GM23338 (cell line): ENCODE measurements at regions not wholly inside any gene's neighbourhood (a gene's known extent, or its start where the extent isn't known, plus 50 kb on each side); places are given as distances from the start of the nearest gene placed in this dataset.

Source experiments
- ATAC-seq: fragments of 200-7000 bp; cut with Tn5 transposase; 3 replicates; pipeline ENCODE4 v1.9.1; 2020
- DNase-seq: peaks from one replicate; pipeline ENCODE4 v3.0.0-alpha.2; 2015; ENCODE audit warnings: low spot score
- H2AFZ ChIP-seq: fragments of 200-600 bp; sonication (generic); 2 replicates; pipeline ENCODE4 v1.8.0; 2016; ENCODE audit warnings: antibody characterized with exemption, mild to moderate bottlenecking, moderate library complexity
- H3F3A ChIP-seq: fragments of 200-600 bp; sonication (generic); replicated peaks from 2 replicates; pipeline ENCODE4 v1.8.0; 2017; ENCODE audit warnings: antibody characterized with exemption, mixed run types, low read depth
- H3K27ac ChIP-seq: fragments of 200-600 bp; sonication (generic); 2 replicates; pipeline ENCODE4 v1.6.1; 2016; ENCODE audit warnings: low read depth
- H3K27me3 ChIP-seq: fragments of 200-600 bp; sonication (generic); 2 replicates; pipeline ENCODE4 v1.8.0; 2016; ENCODE audit warnings: mild to moderate bottlenecking, mixed run types, moderate library complexity; ENCODE audit not compliant: insufficient read depth
- H3K36me3 ChIP-seq: fragments of 200-600 bp; sonication (generic); 2 replicates; pipeline ENCODE4 v1.8.0; 2016; ENCODE audit warnings: mild to moderate bottlenecking; ENCODE audit not compliant: insufficient read depth
- H3K4me1 ChIP-seq: fragments of 200-600 bp; sonication (generic); 2 replicates; pipeline ENCODE4 v1.8.0; 2016; ENCODE audit warnings: mild to moderate bottlenecking, moderate library complexity; ENCODE audit not compliant: insufficient read depth
- H3K4me2 ChIP-seq: fragments of 200-600 bp; sonication (generic); 2 replicates; pipeline ENCODE4 v1.7.1; 2017; ENCODE audit warnings: mixed run types
- H3K4me3 ChIP-seq: fragments of 200-600 bp; sonication (generic); 2 replicates; pipeline ENCODE4 v1.6.1; 2016; ENCODE audit warnings: mixed run types
- H3K79me2 ChIP-seq: fragments of 200-600 bp; sonication (generic); replicated peaks from 2 replicates; pipeline ENCODE4 v1.8.0; 2017; ENCODE audit warnings: mild to moderate bottlenecking; ENCODE audit not compliant: insufficient read depth
- H3K9me2 ChIP-seq: fragments of 200-600 bp; sonication (generic); 2 replicates; pipeline ENCODE4 v1.8.0; 2017; ENCODE audit not compliant: insufficient read depth
- H4K20me1 ChIP-seq: fragments of 200-600 bp; sonication (generic); replicated peaks from 2 replicates; pipeline ENCODE4 v1.8.0; 2017; ENCODE audit warnings: mild to moderate bottlenecking; ENCODE audit not compliant: insufficient read depth
- H3K27ac Mint-ChIP-seq: 2 replicates; pipeline ENCODE4 v1.8.0; 2020; ENCODE audit warnings: inconsistent platforms, mild to moderate bottlenecking, moderate library complexity, mixed read lengths
- H3K27me3 Mint-ChIP-seq: 3 replicates; pipeline ENCODE4 v1.8.0; 2022; ENCODE audit warnings: low read depth, mild to moderate bottlenecking, moderate library complexity, mixed read lengths, inconsistent platforms; ENCODE audit not compliant: insufficient read depth, poor library complexity
- H3K36me3 Mint-ChIP-seq: 3 replicates; pipeline ENCODE4 v1.8.0; 2021; ENCODE audit warnings: low read depth, mild to moderate bottlenecking, inconsistent platforms, moderate library complexity, mixed read lengths
- H3K4me1 Mint-ChIP-seq: 3 replicates; pipeline ENCODE4 v1.8.0; 2020; ENCODE audit warnings: mild to moderate bottlenecking, inconsistent platforms, mixed read lengths
- H3K4me3 Mint-ChIP-seq: 3 replicates; pipeline ENCODE4 v1.8.0; 2021; ENCODE audit warnings: moderate library complexity, mild to moderate bottlenecking, inconsistent platforms, mixed read lengths
- H3K9me3 Mint-ChIP-seq: 3 replicates; pipeline ENCODE4 v1.8.0; 2020; ENCODE audit warnings: moderate library complexity, mild to moderate bottlenecking, inconsistent platforms, mixed read lengths
- CREB1 ChIP-seq: fragments of 250-450 bp; sonication (Bioruptor Pico); IDR thresholded peaks from 2 replicates; pipeline ENCODE4 v1.5.0; 2020; ENCODE audit warnings: low read depth, mild to moderate bottlenecking, moderate library complexity
- ETS1 ChIP-seq: IDR thresholded peaks from 2 replicates; pipeline ENCODE4 v1.6.1; 2016; ENCODE audit warnings: antibody characterized with exemption
- EZH2 ChIP-seq: fragments of 200-600 bp; sonication (generic); IDR thresholded peaks from one replicate; pipeline ENCODE4 v1.8.0; 2017; ENCODE audit warnings: antibody characterized with exemption, mild to moderate bottlenecking, low read depth; ENCODE audit not compliant: unreplicated experiment
- EZH2phosphoT487 ChIP-seq: fragments of 200-600 bp; sonication (generic); IDR thresholded peaks from one replicate; pipeline ENCODE4 v1.8.1; 2018; ENCODE audit warnings: antibody characterized with exemption; ENCODE audit not compliant: unreplicated experiment
- JUNB ChIP-seq: IDR thresholded peaks from one replicate; pipeline ENCODE4 v1.6.1; 2016; ENCODE audit warnings: antibody characterized with exemption; ENCODE audit not compliant: unreplicated experiment
- NANOG ChIP-seq: IDR thresholded peaks from 2 replicates; pipeline ENCODE4 v1.6.1; 2016; ENCODE audit warnings: antibody characterized with exemption, borderline replicate concordance
- POLR2AphosphoS5 ChIP-seq: IDR thresholded peaks from 2 replicates; pipeline ENCODE4 v1.6.1; 2016; ENCODE audit warnings: antibody characterized with exemption, low read depth
- STAT1 ChIP-seq: IDR thresholded peaks from one replicate; pipeline ENCODE4 v1.6.1; 2016; ENCODE audit warnings: antibody characterized with exemption; ENCODE audit not compliant: unreplicated experiment
- ZNF114 ChIP-seq: fragments of 250-450 bp; sonication (Bioruptor Pico); IDR thresholded peaks from 2 replicates; pipeline ENCODE4 v1.5.0; 2020; ENCODE audit warnings: mild to moderate bottlenecking, moderate library complexity
- ZNF331 ChIP-seq: fragments of 250-450 bp; sonication (Bioruptor Pico); IDR thresholded peaks from 2 replicates; pipeline ENCODE4 v1.5.0; 2020; ENCODE audit warnings: low read depth, mild to moderate bottlenecking, moderate library complexity
- TF ChIP-seq, protein P1 (sequence below): fragments of 250-450 bp; sonication (Bioruptor Pico); IDR thresholded peaks from 2 replicates; pipeline ENCODE4 v1.5.0; 2020; ENCODE audit warnings: mild to moderate bottlenecking, moderate library complexity
- TF ChIP-seq, protein P2 (sequence below): IDR thresholded peaks from one replicate; pipeline ENCODE4 v1.6.1; 2018; ENCODE audit warnings: antibody characterized with exemption; ENCODE audit not compliant: unreplicated experiment
- TF ChIP-seq, protein P3 (sequence below), 2 experiments: fragments of 200-600 bp in 1 of 2; sonication (generic) in 1 of 2; conservative IDR thresholded peaks; 2 replicates each; pipeline versions ENCODE4 v1.5.1 to v1.6.1; 2016 to 2017; ENCODE audit warnings: antibody characterized with exemption in 2 of 2, low read depth in 2 of 2, mild to moderate bottlenecking in 2 of 2, moderate library complexity in 1 of 2

DNA sequence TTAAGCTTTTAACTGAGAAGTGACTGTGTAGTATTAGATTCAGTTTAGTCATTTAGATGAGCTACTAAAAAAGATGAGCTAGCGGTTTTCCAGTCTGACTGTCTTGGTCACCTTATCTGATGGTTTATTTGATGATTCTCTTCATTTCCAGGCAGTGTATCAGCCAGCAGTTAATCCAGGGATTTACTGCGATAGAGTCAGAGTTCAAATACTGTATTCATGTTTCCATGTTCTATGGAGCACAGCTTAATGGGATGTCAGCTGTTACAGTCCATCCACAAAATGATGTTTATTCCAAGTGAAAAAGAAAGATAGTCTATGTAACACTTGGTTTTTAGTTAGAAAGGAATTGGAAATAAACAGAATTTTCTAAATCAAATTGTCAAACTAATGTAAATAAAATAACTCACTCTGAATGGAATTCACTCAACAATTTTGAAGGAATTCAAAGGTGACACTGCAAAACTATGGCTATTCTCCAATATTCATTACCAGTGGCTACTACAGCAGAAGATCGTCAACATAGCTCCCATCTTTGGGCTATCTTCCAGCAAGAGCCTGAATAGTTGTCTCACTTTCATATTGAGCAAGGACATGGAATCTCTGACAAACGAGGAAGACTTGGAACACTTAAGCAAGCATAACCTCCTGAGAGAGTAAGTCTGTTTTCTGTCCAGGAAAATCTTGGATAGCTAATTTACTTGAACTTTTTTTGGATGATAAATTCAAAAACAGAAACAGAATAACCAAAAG, 54.6 kb upstream of the DPT start:
- Mint-ChIP-seq H3K27me3 (peaks cover 2% of the 10 kb centered on the region), H3K4me3 (no peak overlapping the region), H3K4me1 (0 out of 3 replicates have a peak, but pooled peaks cover 2% of the 10 kb centered on the region), H3K27ac (no peak overlapping the region), H3K9me3 (no peaks in the 10 kb centered on the region), H3K36me3 (no peaks in the 10 kb centered on the region)
- DNase-seq (no peak), ATAC-seq (no peak)
- H3F3A ChIP-seq: no peaks in the 10 kb centered on the region
- H3K4me1 ChIP-seq: no peaks in the 10 kb centered on the region
- no peak overlapping the region for H2AFZ ChIP-seq
- no peak overlapping the region for H3K27ac ChIP-seq
- peaks cover 6% of the 10 kb centered on the region; the same call in 1 of the 2 replicates for H3K9me2 ChIP-seq
- H3K36me3 ChIP-seq: no peaks in the 10 kb centered on the region
- no peaks in the 10 kb centered on the region for H3K27me3 ChIP-seq
- no peak overlapping the region for H3K4me3 ChIP-seq
- no peak overlapping the region for H3K4me2 ChIP-seq
- no peak for TF ChIP-seq POLR2AphosphoS5
- no peak for TF ChIP-seq CREB1
- TF ChIP-seq, protein P1, sequence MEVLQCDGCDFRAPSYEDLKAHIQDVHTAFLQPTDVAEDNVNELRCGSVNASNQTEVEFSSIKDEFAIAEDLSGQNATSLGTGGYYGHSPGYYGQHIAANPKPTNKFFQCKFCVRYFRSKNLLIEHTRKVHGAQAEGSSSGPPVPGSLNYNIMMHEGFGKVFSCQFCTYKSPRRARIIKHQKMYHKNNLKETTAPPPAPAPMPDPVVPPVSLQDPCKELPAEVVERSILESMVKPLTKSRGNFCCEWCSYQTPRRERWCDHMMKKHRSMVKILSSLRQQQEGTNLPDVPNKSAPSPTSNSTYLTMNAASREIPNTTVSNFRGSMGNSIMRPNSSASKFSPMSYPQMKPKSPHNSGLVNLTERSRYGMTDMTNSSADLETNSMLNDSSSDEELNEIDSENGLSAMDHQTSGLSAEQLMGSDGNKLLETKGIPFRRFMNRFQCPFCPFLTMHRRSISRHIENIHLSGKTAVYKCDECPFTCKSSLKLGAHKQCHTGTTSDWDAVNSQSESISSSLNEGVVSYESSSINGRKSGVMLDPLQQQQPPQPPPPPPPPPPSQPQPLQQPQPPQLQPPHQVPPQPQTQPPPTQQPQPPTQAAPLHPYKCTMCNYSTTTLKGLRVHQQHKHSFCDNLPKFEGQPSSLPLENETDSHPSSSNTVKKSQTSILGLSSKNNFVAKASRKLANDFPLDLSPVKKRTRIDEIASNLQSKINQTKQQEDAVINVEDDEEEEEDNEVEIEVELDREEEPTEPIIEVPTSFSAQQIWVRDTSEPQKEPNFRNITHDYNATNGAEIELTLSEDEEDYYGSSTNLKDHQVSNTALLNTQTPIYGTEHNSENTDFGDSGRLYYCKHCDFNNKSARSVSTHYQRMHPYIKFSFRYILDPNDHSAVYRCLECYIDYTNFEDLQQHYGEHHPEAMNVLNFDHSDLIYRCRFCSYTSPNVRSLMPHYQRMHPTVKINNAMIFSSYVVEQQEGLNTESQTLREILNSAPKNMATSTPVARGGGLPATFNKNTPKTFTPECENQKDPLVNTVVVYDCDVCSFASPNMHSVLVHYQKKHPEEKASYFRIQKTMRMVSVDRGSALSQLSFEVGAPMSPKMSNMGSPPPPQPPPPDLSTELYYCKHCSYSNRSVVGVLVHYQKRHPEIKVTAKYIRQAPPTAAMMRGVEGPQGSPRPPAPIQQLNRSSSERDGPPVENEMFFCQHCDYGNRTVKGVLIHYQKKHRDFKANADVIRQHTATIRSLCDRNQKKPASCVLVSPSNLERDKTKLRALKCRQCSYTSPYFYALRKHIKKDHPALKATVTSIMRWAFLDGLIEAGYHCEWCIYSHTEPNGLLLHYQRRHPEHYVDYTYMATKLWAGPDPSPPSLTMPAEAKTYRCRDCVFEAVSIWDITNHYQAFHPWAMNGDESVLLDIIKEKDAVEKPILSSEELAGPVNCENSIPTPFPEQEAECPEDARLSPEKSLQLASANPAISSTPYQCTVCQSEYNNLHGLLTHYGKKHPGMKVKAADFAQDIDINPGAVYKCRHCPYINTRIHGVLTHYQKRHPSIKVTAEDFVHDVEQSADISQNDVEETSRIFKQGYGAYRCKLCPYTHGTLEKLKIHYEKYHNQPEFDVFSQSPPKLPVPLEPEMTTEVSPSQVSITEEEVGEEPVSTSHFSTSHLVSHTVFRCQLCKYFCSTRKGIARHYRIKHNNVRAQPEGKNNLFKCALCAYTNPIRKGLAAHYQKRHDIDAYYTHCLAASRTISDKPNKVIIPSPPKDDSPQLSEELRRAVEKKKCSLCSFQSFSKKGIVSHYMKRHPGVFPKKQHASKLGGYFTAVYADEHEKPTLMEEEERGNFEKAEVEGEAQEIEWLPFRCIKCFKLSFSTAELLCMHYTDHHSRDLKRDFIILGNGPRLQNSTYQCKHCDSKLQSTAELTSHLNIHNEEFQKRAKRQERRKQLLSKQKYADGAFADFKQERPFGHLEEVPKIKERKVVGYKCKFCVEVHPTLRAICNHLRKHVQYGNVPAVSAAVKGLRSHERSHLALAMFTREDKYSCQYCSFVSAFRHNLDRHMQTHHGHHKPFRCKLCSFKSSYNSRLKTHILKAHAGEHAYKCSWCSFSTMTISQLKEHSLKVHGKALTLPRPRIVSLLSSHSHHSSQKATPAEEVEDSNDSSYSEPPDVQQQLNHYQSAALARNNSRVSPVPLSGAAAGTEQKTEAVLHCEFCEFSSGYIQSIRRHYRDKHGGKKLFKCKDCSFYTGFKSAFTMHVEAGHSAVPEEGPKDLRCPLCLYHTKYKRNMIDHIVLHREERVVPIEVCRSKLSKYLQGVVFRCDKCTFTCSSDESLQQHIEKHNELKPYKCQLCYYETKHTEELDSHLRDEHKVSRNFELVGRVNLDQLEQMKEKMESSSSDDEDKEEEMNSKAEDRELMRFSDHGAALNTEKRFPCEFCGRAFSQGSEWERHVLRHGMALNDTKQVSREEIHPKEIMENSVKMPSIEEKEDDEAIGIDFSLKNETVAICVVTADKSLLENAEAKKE: no peak
- TF ChIP-seq ZNF331 (CRISPR knock-in tag): no peak
- TF ChIP-seq, protein P2, sequence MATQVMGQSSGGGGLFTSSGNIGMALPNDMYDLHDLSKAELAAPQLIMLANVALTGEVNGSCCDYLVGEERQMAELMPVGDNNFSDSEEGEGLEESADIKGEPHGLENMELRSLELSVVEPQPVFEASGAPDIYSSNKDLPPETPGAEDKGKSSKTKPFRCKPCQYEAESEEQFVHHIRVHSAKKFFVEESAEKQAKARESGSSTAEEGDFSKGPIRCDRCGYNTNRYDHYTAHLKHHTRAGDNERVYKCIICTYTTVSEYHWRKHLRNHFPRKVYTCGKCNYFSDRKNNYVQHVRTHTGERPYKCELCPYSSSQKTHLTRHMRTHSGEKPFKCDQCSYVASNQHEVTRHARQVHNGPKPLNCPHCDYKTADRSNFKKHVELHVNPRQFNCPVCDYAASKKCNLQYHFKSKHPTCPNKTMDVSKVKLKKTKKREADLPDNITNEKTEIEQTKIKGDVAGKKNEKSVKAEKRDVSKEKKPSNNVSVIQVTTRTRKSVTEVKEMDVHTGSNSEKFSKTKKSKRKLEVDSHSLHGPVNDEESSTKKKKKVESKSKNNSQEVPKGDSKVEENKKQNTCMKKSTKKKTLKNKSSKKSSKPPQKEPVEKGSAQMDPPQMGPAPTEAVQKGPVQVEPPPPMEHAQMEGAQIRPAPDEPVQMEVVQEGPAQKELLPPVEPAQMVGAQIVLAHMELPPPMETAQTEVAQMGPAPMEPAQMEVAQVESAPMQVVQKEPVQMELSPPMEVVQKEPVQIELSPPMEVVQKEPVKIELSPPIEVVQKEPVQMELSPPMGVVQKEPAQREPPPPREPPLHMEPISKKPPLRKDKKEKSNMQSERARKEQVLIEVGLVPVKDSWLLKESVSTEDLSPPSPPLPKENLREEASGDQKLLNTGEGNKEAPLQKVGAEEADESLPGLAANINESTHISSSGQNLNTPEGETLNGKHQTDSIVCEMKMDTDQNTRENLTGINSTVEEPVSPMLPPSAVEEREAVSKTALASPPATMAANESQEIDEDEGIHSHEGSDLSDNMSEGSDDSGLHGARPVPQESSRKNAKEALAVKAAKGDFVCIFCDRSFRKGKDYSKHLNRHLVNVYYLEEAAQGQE: no peak
- TF ChIP-seq, protein P3, sequence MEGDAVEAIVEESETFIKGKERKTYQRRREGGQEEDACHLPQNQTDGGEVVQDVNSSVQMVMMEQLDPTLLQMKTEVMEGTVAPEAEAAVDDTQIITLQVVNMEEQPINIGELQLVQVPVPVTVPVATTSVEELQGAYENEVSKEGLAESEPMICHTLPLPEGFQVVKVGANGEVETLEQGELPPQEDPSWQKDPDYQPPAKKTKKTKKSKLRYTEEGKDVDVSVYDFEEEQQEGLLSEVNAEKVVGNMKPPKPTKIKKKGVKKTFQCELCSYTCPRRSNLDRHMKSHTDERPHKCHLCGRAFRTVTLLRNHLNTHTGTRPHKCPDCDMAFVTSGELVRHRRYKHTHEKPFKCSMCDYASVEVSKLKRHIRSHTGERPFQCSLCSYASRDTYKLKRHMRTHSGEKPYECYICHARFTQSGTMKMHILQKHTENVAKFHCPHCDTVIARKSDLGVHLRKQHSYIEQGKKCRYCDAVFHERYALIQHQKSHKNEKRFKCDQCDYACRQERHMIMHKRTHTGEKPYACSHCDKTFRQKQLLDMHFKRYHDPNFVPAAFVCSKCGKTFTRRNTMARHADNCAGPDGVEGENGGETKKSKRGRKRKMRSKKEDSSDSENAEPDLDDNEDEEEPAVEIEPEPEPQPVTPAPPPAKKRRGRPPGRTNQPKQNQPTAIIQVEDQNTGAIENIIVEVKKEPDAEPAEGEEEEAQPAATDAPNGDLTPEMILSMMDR (conservative IDR thresholded peaks at IDR 0.05; ENCODE audit: low read depth in 2 of 2): no peak
- no peak for TF ChIP-seq EZH2phosphoT487
- no peak for TF ChIP-seq JUNB
- TF ChIP-seq STAT1: no peak
- TF ChIP-seq EZH2: no peak
- no peak for TF ChIP-seq NANOG
- no peak for TF ChIP-seq ETS1
- no peak for TF ChIP-seq ZNF114 (CRISPR knock-in tag)
- no peaks in the 10 kb centered on the region for H3K79me2 ChIP-seq
- no peaks in the 10 kb centered on the region for H4K20me1 ChIP-seq
